GM19099 (cell line): ENCODE measurements at regions not wholly inside any gene's neighbourhood (a gene's known extent, or its start where the extent isn't known, plus 50 kb on each side); places are given as distances from the start of the nearest gene placed in this dataset.
A peak's percentile ranks its signal among the peaks of the same experiment; 100 is the strongest.

Source experiments
- POLR2A ChIP-seq: IDR thresholded peaks from 3 replicates; pipeline ENCODE4 v1.6.1; 2011; ENCODE audit warnings: low read depth; ENCODE audit not compliant: insufficient read length; ENCODE audit errors: extremely low read depth

DNA sequence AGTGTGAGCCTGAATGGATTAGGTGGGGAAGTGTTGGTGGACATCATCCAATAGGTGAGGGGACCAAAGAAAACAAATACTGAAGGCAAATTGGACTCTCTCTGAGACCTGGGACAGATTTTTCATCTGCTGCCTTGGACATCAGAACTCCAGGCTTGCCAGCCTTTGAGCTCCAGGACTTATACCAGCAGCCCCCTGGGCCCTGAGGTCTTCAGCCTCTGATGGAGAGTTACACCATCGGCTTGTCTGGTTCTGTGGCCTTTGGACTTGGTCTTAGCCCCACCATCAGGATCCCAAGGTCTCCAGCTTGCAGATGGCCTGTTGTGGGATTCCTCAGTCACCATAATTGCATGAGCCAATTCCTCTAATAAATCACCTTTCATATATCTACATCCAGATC lies 80.8 kb upstream of the SLC8A3 start:
- no peak for TF ChIP-seq POLR2A

DNA sequence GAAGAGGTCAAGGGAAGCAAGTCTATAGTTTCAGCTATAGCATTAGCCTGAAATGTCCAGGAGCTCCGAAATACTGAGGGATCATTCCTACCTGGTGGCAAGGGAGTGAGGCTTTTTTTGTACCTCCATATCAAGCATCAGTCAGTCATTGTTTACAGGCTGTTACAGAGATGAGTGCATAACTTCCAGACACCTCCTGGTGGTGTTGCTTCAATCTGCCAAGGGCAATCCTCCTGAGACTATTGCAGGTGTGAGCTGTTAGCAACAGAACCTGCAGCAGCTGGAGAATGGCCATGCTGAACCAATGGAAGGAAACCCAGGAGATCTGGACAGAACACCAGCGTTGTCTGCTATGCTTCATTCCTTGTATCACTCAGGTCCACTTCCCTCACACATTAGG lies 80.0 kb upstream of the SLC8A3 start:
- TF ChIP-seq POLR2A, result no peak

DNA sequence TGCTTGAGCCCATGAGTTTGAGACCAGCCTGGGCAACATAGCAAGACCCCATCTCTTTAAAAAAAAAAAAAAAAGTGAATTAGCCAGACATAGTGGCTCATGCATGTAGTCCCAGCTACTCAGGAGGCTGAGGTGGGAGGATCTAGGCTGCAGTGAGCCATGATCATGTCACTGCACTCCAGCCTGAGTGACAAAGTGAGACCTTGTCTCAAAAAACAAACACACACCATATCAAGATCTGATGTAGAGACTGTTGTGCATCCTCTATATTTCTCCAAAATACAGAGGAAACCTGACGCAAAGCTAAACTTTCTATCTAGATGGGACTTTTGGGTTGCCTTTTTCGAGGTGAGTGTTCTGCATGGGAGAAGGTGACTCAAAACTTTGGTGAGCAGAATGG lies 77.4 kb upstream of the SLC8A3 start:
- TF ChIP-seq POLR2A, result no peak

DNA sequence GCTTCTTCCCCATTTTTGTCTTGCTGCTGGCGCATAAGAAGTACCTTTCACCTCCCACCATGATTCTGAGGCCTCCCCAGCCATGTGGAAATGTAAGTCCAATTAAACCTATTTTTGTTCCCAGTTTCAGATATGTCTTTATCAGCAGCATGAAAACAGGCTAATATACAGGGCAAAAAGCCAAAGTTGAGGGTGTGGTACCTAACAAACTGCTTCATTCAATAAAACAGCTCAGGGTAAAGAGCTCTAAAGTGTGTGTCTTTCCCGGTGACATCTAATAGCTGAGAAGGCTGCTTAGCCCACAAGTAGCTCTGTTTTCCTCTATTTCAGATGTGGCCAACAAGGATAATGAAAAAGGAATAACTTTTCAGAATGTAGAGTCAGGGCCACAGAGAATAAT lies 76.7 kb upstream of the SLC8A3 start:
- no peak for TF ChIP-seq POLR2A

GRCh38 chr14:70259420-70259819 lies 70.7 kb upstream of the SLC8A3 start:
- TF ChIP-seq POLR2A, result no peak

GRCh38 chr14:70257526-70257925 lies 68.8 kb upstream of the SLC8A3 start:
- no peak for TF ChIP-seq POLR2A

DNA sequence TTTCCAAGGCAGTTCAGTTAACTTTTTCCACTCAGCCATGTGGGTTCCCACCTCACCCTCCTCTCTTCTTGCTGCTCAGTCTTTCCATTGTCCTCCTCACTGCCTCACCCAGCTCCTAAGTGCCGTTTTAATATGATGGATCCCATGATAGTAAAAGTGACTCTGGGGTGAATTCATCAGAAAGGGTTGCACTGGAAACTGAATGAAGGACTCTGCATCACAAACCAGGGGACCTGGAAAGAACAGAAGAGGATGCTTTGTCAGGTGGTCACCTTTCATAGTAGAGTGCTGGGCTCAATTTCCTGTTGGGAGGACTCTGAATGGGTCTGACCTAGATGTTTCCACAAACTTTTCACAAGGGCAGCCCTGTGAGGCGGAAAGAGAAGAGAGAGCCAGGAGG lies 67.8 kb upstream of the SLC8A3 start:
- TF ChIP-seq POLR2A, result no peak

- peak; percentile 21 for TF ChIP-seq POLR2A
Observed at GRCh38 chr14:70254476-70254961, 65.8 kb upstream of the SLC8A3 start.

GRCh38 chr14:70245026-70245425 lies 56.3 kb upstream of the SLC8A3 start:
- no peak for TF ChIP-seq POLR2A

DNA sequence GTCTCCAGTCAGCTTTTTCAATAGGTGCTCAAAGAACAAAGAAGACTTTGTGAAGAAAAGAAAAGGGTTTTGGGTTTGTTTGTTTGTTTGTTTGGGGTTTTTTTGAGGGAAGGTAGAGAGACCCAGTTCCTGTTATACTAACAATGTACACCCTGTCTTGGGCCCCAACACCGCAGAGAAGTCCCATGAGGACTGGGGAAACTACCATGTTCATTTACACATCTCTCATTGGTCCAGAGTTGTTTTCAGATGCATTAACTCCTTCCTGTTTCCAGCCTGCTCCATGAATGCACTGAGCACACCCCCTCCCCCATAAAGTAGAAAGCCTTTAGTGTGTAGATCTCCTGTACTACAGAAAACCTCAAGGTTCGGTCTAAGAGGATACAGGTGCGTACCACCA lies 51.1 kb upstream of the SLC8A3 start:
- TF ChIP-seq POLR2A, result no peak
